Inferior parietal cortex (tissue), 1 donor: ENCODE measurements at regions not wholly inside any gene's neighbourhood (a gene's known extent, or its start where the extent isn't known, plus 50 kb on each side); places are given as distances from the start of the nearest gene placed in this dataset.
A peak's percentile ranks its signal among the peaks of the same experiment; 100 is the strongest.
"Not testable (repeated sequence)": the region's sequence is repeated elsewhere in the genome, so short reads cannot be mapped to it uniquely, and the experiment has no call there.

ENCODE experiments used
- DNase-seq: peaks from one replicate; pipeline ENCODE4 v3.0.0-alpha.2; 2016; ENCODE audit errors: extremely low spot score

- DNase-seq, result peak; percentile 44
Observed at GRCh38 chr7:83882551-83882950, 233.6 kb upstream of the SEMA3E start.

GRCh38 chr7:83879063-83879462 lies 230.1 kb upstream of the SEMA3E start:
- no peak for DNase-seq

GRCh38 chr7:83878614-83879013 lies 229.7 kb upstream of the SEMA3E start:
- DNase-seq, result no peak

GRCh38 chr7:83876593-83876992 lies 227.7 kb upstream of the SEMA3E start:
- DNase-seq, result no peak

- DNase-seq, result no peak
Observed at GRCh38 chr7:83873459-83873858, 224.5 kb upstream of the SEMA3E start.

- DNase-seq, result no peak
Observed at GRCh38 chr7:83872501-83872900, 223.6 kb upstream of the SEMA3E start.

GRCh38 chr7:83870515-83870914 lies 221.6 kb upstream of the SEMA3E start:
- no peak for DNase-seq

GRCh38 chr7:83866582-83866981 lies 217.6 kb upstream of the SEMA3E start:
- no peak for DNase-seq

- DNase-seq, result no peak
Observed at GRCh38 chr7:83864551-83864950, 215.6 kb upstream of the SEMA3E start.

GRCh38 chr7:83863906-83864305 lies 215.0 kb upstream of the SEMA3E start:
- no peak for DNase-seq

GRCh38 chr7:83861876-83862275 lies 212.9 kb upstream of the SEMA3E start:
- DNase-seq, result no peak

- DNase-seq, result no peak
Observed at GRCh38 chr7:83859827-83860226, 210.9 kb upstream of the SEMA3E start.

GRCh38 chr7:83857691-83858090 lies 208.8 kb upstream of the SEMA3E start:
- no peak for DNase-seq

- no peak for DNase-seq
Observed at GRCh38 chr7:83856094-83856493, 207.2 kb upstream of the SEMA3E start.

- no peak for DNase-seq
Observed at GRCh38 chr7:83852136-83852535, 203.2 kb upstream of the SEMA3E start.

GRCh38 chr7:83851551-83851950 lies 202.6 kb upstream of the SEMA3E start:
- DNase-seq, result no peak

GRCh38 chr7:83850941-83851340 lies 202.0 kb upstream of the SEMA3E start:
- DNase-seq, result no peak

GRCh38 chr7:83850125-83850524 lies 201.2 kb upstream of the SEMA3E start:
- peak; percentile 18 for DNase-seq

- no peak for DNase-seq
Observed at GRCh38 chr7:83849131-83849530, 200.2 kb upstream of the SEMA3E start.

- no peak for DNase-seq
Observed at GRCh38 chr7:83842894-83843293, 194.0 kb upstream of the SEMA3E start.

GRCh38 chr7:83837683-83838082 lies 188.7 kb upstream of the SEMA3E start:
- no peak for DNase-seq

GRCh38 chr7:83836028-83836427 lies 187.1 kb upstream of the SEMA3E start:
- DNase-seq, result no peak

GRCh38 chr7:83835424-83835823 lies 186.5 kb upstream of the SEMA3E start:
- no peak for DNase-seq

- not testable (repeated sequence) for DNase-seq
Observed at GRCh38 chr7:83833721-83834120, 184.8 kb upstream of the SEMA3E start.

GRCh38 chr7:83832009-83832408 lies 183.1 kb upstream of the SEMA3E start:
- no peak for DNase-seq
